Mesodermal cell (in vitro differentiated cells): ENCODE measurements at regions not wholly inside any gene's neighbourhood (a gene's known extent, or its start where the extent isn't known, plus 50 kb on each side); places are given as distances from the start of the nearest gene placed in this dataset.
A peak's percentile ranks its signal among the peaks of the same experiment; 100 is the strongest.

Source experiments
- H3K27ac ChIP-seq: 2 replicates; pipeline ENCODE4 v1.7.0; 2013; ENCODE audit warnings: mild to moderate bottlenecking, low read depth, low read length, moderate library complexity; ENCODE audit not compliant: severe bottlenecking
- H3K36me3 ChIP-seq: 2 replicates; pipeline ENCODE4 v1.7.1; 2013; ENCODE audit warnings: mild to moderate bottlenecking, low read length, moderate library complexity; ENCODE audit not compliant: control insufficient read depth, insufficient read depth
- H3K4me1 ChIP-seq: one replicate; pipeline ENCODE4 v1.7.1; 2013; ENCODE audit warnings: mild to moderate bottlenecking, low read length; ENCODE audit not compliant: insufficient read depth, control insufficient read depth, poor library complexity, severe bottlenecking
- H3K4me3 ChIP-seq: 2 replicates; pipeline ENCODE4 v1.7.0; 2013; ENCODE audit warnings: low read length, control low read depth, mild to moderate bottlenecking; ENCODE audit not compliant: insufficient read depth, poor library complexity, severe bottlenecking; ENCODE audit errors: extremely low read depth
- H3K9me3 ChIP-seq: 2 replicates; pipeline ENCODE4 v1.7.1; 2013; ENCODE audit warnings: mild to moderate bottlenecking, low read length, moderate library complexity; ENCODE audit not compliant: control insufficient read depth
- WGBS, 2 experiments: methylation state at CpG; one replicate each; pipeline ENCODE4 v1.1.5; 2013; ENCODE audit warnings: missing lambda C conversion rate in 2 of 2; ENCODE audit not compliant: insufficient coverage in 2 of 2; 5-methylcytosine and 5-hydroxymethylcytosine counted together

DNA sequence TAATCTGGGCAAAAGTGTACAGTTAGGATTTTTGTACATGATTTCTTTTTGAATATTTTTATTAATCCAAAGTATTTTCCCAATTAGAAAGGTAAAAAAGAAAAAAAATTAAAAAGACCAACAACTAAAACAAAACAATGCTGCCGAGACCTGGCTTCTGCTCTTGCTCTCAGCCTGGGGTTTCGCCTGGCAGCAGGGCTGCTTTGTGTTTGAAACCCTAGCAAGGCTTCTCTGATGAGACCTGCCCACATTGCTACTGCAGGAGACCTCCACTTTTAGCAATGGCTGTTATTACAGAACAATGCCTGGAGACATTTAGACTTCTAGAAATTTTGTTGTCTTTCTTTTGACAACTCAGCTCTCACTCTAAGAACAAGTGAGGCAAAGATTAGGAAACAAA lies 1153.0 kb upstream of the TMEM132C start:
- no peaks in the 10 kb centered on the region for H3K4me1 ChIP-seq
- H3K27ac ChIP-seq = no peak overlapping the region
- H3K9me3 ChIP-seq = no peaks in the 10 kb centered on the region
- H3K4me3 ChIP-seq = no peak overlapping the region
- 38 to 60% methylated on average over 1 of the region's 2 CpGs for WGBS, 2 experiments
- H3K36me3 ChIP-seq = no peaks in the 10 kb centered on the region

DNA sequence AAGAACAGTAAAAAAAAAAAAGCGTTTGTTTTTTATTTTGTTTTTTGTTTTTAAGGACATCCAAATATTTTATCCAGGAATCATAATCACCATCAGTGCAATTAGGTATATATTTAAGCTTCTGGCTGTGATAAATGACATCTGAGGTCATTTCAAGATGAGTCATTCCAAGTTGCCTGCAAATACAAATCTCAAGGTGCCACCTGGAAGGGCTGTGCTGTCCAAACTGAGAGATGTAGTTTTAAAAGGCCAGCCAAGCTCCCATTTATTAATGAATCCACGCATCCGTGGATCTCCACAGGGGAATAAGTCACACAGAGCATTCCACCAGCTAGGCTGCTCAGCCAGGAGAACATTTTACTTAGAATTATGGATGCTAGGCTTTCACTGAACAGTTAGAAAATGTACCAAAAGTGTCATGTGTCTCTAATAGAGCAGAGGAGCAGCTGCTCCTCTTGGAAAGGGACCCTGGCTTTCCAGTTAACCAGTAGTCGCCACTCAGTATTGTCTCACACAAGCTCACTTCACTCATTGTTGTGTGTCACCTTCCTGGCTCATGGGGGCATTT lies 1151.4 kb upstream of the TMEM132C start:
- no peak overlapping the region for H3K27ac ChIP-seq
- no peaks in the 10 kb centered on the region for H3K36me3 ChIP-seq
- 81 to 92% methylated on average over 2 of the region's 4 CpGs for WGBS, 2 experiments
- no peaks in the 10 kb centered on the region for H3K9me3 ChIP-seq
- H3K4me1 ChIP-seq = no peaks in the 10 kb centered on the region
- no peak overlapping the region for H3K4me3 ChIP-seq

DNA sequence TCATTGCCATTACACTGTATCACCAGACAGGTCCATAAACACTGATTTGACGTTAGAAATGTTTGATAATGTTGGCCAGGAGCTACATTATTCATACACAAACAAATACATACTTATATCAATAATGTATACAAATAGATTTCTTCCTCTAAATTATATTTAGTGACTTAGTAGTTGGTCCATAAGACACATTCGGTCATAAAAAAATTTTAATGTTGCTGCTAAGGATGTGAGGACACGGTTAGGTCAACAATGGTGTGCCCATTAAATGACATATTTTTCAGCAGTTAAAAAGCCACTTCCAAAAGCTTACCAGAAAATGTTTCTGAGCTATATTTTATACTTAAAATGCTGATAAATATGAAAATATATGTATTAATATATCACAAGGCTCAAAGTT lies 1148.7 kb upstream of the TMEM132C start:
- no peaks in the 10 kb centered on the region for H3K4me1 ChIP-seq
- H3K9me3 ChIP-seq = no peaks in the 10 kb centered on the region
- no peak overlapping the region for H3K27ac ChIP-seq
- WGBS, 2 experiments = no CpG with 5 or more reads among the region's 3 CpGs
- H3K4me3 ChIP-seq = no peak overlapping the region
- no peaks in the 10 kb centered on the region for H3K36me3 ChIP-seq

DNA sequence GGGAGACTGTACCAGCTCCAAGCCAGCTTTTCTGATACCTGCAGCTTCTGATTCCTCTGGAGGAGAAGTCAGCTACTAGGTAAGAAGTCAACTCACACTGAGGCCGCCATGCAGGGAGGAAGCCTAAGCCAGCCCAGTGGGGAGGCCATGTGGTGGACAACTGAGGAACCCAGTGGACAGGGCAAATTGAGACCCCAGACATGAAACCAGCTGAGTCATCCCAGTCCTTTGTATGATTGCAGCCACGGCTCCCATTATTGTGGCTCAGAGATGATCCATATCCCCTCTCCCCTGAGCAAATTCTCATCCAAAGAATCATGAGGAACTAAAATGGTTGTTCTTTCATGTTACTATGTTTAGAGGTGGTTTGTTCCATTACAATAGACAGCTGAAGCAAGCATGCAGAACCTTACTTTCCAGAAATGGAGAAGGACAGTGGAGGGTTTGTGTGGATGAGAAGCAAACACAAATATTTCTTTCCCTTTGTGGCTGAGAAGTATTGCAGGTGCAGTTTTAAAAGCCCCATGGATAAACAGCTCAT lies 1147.3 kb upstream of the TMEM132C start:
- WGBS, 2 experiments = 90 to 93% methylated on average over 1 of the region's 2 CpGs
- Histone ChIP-seq H3K36me3 (no peaks in the 10 kb centered on the region), H3K9me3 (no peaks in the 10 kb centered on the region), H3K27ac (no peak overlapping the region), H3K4me3 (no peak overlapping the region), H3K4me1 (no peaks in the 10 kb centered on the region)

DNA sequence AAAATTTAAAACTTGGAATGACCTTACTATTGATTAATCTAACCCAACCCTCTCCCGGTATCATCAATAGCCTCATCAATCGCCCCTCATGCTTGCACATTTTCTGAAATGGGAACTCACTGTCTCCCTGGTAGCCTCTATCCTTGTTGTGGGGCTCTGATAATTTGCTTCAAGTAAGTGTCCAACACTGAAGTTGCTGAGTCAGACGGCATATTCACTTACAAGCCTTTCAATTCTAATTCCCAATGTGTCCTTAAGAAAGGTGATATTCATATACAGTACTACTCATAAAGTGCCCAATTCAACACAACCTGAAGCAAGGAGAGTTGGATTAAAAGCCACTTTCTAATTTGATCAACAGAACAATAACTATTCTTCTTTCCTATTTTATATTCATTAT lies 1146.1 kb upstream of the TMEM132C start:
- Histone ChIP-seq H3K9me3 (no peaks in the 10 kb centered on the region), H3K4me3 (no peak overlapping the region), H3K4me1 (no peaks in the 10 kb centered on the region), H3K36me3 (no peaks in the 10 kb centered on the region), H3K27ac (no peak overlapping the region)
- WGBS, 2 experiments = 93 to 94% methylated on average over 2 to 3 of the region's 3 CpGs

DNA sequence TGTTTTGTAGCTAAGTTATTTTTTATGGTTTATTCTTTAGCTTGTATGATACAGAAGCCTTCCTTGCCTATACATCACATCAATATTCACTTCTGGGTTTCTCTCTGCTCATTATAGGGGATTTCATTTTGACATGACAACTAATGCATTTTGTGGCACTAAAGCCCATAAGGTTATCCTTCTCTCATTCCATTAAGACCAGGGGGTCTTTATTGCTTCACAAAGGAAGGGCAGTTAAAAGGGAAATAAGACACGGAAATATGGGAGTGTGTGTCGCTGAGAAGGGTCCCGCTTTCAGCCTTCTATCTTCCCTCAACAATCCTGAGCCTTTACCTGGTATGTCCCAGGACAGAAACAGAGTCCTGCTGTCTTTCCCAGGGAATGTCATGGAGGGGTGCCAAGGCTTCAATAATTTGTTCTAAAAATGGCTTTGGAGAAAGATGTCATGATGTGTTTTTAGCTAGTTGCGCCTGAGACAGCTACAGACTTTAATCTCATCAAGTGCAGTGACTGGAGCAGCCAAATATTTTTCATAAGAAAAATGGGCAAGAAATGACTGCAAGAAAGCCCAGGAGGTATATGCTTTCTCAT lies 1145.4 kb upstream of the TMEM132C start:
- 100% methylated on average over 1 of the region's 4 CpGs; no CpG with 5 or more reads in 1 of the 2 experiments for WGBS, 2 experiments

DNA sequence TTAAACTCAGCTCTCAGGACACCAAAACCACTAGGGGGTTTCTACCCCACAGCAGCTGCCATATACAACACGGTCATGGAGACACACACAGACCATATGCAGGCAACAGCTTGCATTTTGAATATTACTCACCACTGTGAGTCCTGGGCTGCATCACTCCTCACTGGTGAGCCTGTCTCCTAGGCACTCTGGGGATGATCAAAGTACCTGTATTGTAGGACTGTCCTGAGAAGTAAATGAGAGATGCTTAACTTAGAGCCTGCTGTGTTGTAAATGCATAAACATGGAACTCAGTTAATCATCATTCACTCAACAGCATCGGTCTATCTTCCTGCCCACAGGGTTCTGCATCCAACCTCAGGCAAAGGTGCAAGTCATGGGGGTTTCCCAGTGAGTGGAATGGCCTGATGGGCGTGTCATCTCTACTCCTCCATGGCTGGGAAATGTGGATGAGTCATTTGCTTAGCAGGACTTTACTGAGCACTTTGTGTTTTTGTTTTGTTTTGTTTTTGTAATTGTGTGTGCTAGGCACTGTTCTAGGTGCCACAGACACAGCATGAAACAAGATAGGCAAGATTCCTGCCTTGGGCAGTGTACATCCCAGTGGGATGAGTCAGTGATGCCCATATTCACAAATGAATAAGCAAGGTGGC lies 1141.2 kb upstream of the TMEM132C start:
- 100% methylated on average over 1 of the region's 3 CpGs; no CpG with 5 or more reads in 1 of the 2 experiments for WGBS, 2 experiments
- no peaks in the 10 kb centered on the region for H3K9me3 ChIP-seq
- no peaks in the 10 kb centered on the region for H3K36me3 ChIP-seq
- H3K4me3 ChIP-seq = no peak overlapping the region
- H3K4me1 ChIP-seq = peaks cover 6% of the 10 kb centered on the region
- H3K27ac ChIP-seq = peak overlapping the region; percentile 62

More for the DNA sequence above, 1145.4 kb upstream of the TMEM132C start:
- Histone ChIP-seq H3K9me3 (no peaks in the 10 kb centered on the region), H3K36me3 (no peaks in the 10 kb centered on the region), H3K4me1 (peaks cover 6% of the 10 kb centered on the region), H3K27ac (no peak overlapping the region), H3K4me3 (no peak overlapping the region)

DNA sequence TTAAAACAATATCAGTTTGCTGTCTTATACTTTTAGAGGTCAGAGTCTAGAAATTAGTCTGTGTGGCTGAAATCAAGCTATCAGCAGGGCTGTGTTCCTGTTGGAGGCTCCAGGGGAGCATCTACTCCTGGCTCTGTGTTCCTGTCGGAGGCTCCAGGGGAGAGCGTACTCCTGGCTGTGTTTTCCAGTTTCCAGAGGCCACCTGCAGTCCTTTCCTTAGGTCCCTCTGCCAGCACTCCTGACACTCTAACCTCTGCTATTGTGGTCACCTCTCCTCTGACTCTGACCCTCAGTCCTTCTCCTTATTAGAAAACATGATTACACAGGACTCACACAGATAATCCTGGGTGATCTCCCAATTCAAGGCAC lies 1140.7 kb upstream of the TMEM132C start:
- no peaks in the 10 kb centered on the region for H3K36me3 ChIP-seq

DNA sequence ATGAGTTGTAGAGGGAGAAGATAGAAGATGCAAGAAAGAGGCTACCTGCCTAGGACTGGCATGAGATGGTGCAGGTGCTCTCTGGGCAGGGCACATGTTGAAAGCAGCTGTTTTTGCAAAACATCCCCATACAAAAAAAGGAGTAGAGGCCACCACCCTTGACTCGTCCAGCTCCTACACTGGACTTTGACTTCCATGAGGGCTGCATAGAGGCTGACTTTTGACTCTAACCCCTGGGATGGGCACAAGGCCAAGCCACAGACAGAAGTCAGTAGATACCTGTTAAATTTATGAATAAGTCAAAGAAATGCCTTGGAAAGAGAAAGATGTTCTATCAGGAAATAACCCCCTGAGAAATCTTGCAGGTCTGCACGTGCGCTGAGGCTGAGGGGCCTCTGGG lies 1139.1 kb upstream of the TMEM132C start:
- Histone ChIP-seq H3K27ac (no peak overlapping the region), H3K36me3 (no peaks in the 10 kb centered on the region), H3K4me3 (no peak overlapping the region), H3K9me3 (no peaks in the 10 kb centered on the region), H3K4me1 (peaks cover 10% of the 10 kb centered on the region)
- WGBS, 2 experiments = 90 to 94% methylated on average over 2 to 3 of the region's 3 CpGs

More for the DNA sequence above, 1140.7 kb upstream of the TMEM132C start:
- WGBS, 2 experiments = 88% methylated on average over 2 of the region's 2 CpGs; no CpG with 5 or more reads in 1 of the 2 experiments
- Histone ChIP-seq H3K9me3 (no peaks in the 10 kb centered on the region), H3K4me3 (no peak overlapping the region), H3K27ac (peak overlapping the region; percentile 62), H3K4me1 (peaks cover 7% of the 10 kb centered on the region)

DNA sequence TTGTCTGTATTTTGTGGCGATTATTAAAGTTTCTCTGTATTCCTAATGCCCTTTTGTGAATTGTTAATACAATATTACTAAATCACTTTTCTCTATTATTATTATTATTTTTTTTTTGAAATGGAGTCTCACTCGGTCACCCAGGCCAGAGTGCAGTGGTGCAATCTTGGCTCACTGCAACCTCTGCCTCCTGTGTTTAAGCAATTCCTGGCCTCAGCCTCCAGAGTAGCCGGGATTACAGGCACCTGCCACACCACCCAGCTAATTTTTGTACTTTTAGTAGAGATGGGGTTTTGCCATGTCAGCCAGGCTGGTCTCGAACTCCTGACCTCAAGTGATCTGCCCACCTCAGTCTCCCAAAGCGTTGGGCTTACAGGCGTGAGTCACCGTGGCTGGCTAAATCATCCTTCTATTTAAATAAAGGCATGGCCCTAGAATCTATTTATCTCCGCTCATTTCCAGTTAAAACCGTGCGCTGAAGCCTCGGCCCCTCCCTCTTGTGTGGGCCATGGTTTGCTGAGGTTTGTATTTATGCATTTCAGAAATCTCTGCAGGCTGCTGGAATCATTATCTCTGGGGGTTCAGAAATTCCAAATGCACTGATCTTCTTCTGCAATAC lies 1136.4 kb upstream of the TMEM132C start:
- peak overlapping the region; percentile 6 for H3K27ac ChIP-seq
- peaks cover 10% of the 10 kb centered on the region for H3K4me1 ChIP-seq
- 92% methylated on average over 6 of the region's 11 CpGs for WGBS, 2 experiments
- H3K36me3 ChIP-seq = no peaks in the 10 kb centered on the region
- no peaks in the 10 kb centered on the region for H3K9me3 ChIP-seq
- H3K4me3 ChIP-seq = no peak overlapping the region
